ENCODE measurements at regions not wholly inside any gene's neighbourhood (a gene's known extent, or its start where the extent isn't known, plus 50 kb on each side); places are given as distances from the start of the nearest gene placed in this dataset.
A peak's percentile ranks its signal among the peaks of the same experiment; 100 is the strongest.

DNA sequence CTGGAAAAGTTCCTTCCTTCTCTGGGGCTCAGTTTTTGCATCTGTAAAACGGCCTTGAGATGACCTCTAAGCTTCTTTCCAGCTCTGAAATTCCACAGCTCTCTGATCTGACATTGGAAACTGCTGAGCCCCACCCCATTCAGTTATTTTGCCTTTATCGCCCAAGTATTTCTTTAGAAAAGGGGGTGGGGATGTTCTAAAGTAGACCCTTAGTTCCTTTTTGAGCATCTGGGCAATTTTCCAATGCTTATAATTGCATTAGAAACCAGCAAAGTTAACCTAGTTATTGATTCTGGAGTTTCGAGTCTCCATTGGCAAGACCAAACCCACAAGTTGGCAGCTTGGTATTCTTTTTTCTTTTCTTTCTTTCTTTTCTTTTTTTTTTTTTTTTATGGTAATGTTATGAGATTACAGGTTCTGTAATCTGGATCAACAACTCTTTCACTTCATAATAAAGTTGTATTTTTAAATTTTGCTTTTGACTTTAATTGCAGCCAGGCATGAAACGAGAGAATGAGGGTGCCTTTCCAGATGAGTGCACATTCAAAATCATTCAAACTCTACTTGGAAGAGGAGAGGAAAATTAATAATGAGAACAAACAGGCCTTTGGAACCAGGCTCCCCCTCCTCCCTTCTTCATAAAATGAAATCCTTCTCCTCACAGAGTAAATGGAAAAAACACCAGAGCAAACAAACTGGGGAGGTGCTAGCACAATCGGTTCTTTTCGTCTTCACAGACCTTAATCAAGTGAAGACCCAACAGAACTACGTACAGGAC is 76.8 kb upstream of the LRIG1 start:
- Histone ChIP-seq H3K36me3 (no peaks in the 10 kb centered on the region), H3K27me3 (no peaks in the 10 kb centered on the region), H3K4me1 (peaks cover 0 to 10% (median 2%) of the 10 kb centered on the region in 4 donors), H3K27ac (no peak overlapping the region), H3K9me3 (no peaks in the 10 kb centered on the region), H3K4me3 (no peak overlapping the region)
- intact Hi-C loops (cut with DNase I; ENCODE audit: low total_unique reads), result no loop called here
- 79 to 81% methylated on average over 7 of the region's 7 CpGs for WGBS, 2 donors (ENCODE audit: low coverage in 1 of 2)
- in situ Hi-C loops (cut with MboI; ENCODE audit: low pct_ligation_motif_present in 1 of 4, low pct_unique_long_range_greater_than_20kb in 1 of 4, low sequenced_read_pairs in 3 of 4), result no loop called here
- TF ChIP-seq EP300 (IDR thresholded peaks at IDR 0.05; ENCODE audit: low read depth) (no peak), POLR2A (IDR thresholded peaks at IDR 0.05) (no peak), POLR2AphosphoS5 (IDR thresholded peaks at IDR 0.05) (no peak)
- TF ChIP-seq, protein P1, sequence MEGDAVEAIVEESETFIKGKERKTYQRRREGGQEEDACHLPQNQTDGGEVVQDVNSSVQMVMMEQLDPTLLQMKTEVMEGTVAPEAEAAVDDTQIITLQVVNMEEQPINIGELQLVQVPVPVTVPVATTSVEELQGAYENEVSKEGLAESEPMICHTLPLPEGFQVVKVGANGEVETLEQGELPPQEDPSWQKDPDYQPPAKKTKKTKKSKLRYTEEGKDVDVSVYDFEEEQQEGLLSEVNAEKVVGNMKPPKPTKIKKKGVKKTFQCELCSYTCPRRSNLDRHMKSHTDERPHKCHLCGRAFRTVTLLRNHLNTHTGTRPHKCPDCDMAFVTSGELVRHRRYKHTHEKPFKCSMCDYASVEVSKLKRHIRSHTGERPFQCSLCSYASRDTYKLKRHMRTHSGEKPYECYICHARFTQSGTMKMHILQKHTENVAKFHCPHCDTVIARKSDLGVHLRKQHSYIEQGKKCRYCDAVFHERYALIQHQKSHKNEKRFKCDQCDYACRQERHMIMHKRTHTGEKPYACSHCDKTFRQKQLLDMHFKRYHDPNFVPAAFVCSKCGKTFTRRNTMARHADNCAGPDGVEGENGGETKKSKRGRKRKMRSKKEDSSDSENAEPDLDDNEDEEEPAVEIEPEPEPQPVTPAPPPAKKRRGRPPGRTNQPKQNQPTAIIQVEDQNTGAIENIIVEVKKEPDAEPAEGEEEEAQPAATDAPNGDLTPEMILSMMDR (IDR thresholded peaks at IDR 0.05), result no peak
- no peak for DNase-seq

DNA sequence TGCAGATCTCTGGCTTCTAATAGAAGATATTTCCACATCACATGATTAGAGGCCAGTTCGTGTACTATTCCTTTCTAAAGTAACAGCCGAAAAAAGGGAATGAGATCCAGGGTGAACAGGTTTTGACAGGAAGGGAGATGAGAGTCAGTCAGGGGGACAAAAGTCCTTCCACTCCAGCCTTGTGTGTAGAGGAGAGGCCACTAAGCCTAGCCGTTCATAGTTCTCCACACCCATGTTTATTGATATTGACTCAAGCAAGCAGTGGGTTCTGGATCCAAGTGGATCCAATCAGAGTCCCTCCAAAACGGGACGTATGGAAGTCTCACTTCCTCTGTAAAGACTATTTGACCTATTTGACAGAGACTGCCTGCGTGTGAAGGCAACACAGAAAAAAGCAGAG is 80.4 kb upstream of the LRIG1 start:
- H3K4me3 ChIP-seq, result no peak overlapping the region
- TF ChIP-seq, protein P1 (IDR thresholded peaks at IDR 0.05), result no peak
- TF ChIP-seq POLR2A (IDR thresholded peaks at IDR 0.05) (no peak), EP300 (IDR thresholded peaks at IDR 0.05; ENCODE audit: low read depth) (no peak), POLR2AphosphoS5 (IDR thresholded peaks at IDR 0.05) (no peak)
- no peaks in the 10 kb centered on the region for H3K36me3 ChIP-seq
- H3K27me3 ChIP-seq, result no peaks in the 10 kb centered on the region
- H3K4me1 ChIP-seq, result peaks cover 0 to 10% (median 2%) of the 10 kb centered on the region in 4 donors
- in situ Hi-C loops (cut with MboI; ENCODE audit: low pct_ligation_motif_present in 1 of 4, low pct_unique_long_range_greater_than_20kb in 1 of 4, low sequenced_read_pairs in 3 of 4) (no loop called here), intact Hi-C loops (cut with DNase I; ENCODE audit: low total_unique reads) (no loop called here)
- 49 to 80% methylated on average over 2 to 6 of the region's 6 CpGs for WGBS, 2 donors (ENCODE audit: low coverage in 1 of 2)
- no peaks in the 10 kb centered on the region for H3K9me3 ChIP-seq
- no peak overlapping the region for H3K27ac ChIP-seq
- peak; percentile 15 for DNase-seq

DNA sequence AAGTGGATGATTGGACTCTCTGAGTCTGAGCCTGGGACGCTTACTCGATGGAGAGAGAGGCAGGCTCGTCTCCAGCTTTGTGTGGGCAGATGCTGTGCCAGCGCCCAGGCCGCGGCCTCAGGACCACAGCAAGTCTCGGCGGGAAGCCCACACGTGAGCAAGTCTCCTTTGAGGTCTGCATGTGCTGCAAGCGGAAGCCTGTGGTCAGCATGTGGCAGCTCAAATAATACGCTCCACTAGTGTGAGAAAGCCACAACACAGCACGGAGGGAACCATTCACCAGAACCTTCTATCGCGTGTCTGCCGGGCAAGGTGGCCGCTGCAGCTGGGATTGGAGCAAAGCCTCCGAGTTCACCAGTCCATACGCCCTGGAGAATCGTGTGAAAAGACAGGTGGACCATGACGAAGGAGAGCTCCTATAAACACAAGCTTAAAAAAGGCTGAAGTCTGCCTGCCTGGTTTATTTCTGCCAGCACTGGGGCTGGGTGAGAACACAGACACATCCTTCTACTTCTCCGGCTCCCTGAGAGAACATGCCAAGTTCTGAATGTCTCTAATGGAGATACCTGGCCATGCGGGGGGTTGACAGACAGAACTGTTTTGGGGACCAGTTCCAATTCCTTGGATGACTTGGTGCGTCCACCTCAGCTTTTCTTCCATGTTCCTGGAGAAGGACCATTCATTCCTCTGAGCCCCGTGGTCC is 82.0 kb upstream of the LRIG1 start:
- intact Hi-C loops (cut with DNase I; ENCODE audit: low total_unique reads) (no loop called here), in situ Hi-C loops (cut with MboI; ENCODE audit: low pct_ligation_motif_present in 1 of 4, low pct_unique_long_range_greater_than_20kb in 1 of 4, low sequenced_read_pairs in 3 of 4) (no loop called here)
- DNase-seq, result peak; percentile 32
- TF ChIP-seq POLR2AphosphoS5 (IDR thresholded peaks at IDR 0.05) (no peak), EP300 (IDR thresholded peaks at IDR 0.05; ENCODE audit: low read depth) (no peak), POLR2A (IDR thresholded peaks at IDR 0.05) (no peak)
- TF ChIP-seq, protein P1 (IDR thresholded peaks at IDR 0.05), result no peak
- H3K36me3 ChIP-seq, result no peaks in the 10 kb centered on the region
- peaks cover 0 to 10% (median 2%) of the 10 kb centered on the region in 4 donors for H3K4me1 ChIP-seq
- H3K4me3 ChIP-seq, result no peak overlapping the region
- H3K27me3 ChIP-seq, result no peaks in the 10 kb centered on the region
- WGBS, 2 donors (ENCODE audit: low coverage in 1 of 2), result 89% methylated on average over 5 to 24 of the region's 24 CpGs
- no peaks in the 10 kb centered on the region for H3K9me3 ChIP-seq
- H3K27ac ChIP-seq, result no peak overlapping the region

DNA sequence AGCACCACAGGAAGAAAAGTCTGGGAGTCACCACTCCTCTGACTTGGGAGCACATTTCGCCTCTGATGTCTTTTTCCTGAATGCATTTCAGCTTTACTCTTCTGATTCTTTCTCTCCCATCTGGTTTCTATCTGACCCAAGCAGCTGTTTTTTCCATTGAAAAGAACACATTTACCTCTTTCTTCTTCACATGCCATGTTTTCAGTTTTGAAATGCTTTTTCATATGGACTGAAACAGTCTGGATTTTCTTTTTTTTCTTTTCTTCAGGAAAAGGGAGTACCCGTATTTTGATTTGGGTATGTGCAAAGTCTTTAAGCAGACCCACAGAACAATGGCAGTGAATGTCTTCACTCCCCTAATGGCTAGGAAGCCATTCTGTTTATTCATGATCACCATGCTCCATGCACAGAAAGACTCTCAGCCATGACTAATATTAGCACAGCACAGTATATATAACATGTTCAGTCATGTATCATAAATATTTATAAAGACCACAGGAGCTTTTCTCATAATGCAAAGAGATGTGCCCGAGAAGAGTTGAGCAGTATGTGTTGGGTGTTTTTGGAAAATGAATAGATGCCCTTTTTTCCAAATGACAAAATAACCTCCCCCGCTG is 82.7 kb upstream of the LRIG1 start:
- Histone ChIP-seq H3K36me3 (no peaks in the 10 kb centered on the region), H3K4me1 (peaks cover 0 to 10% (median 2%) of the 10 kb centered on the region in 4 donors), H3K27me3 (no peaks in the 10 kb centered on the region), H3K9me3 (no peaks in the 10 kb centered on the region), H3K4me3 (no peak overlapping the region), H3K27ac (no peak overlapping the region)
- TF ChIP-seq POLR2AphosphoS5 (IDR thresholded peaks at IDR 0.05), result no peak
- TF ChIP-seq, protein P1 (IDR thresholded peaks at IDR 0.05), result no peak
- DNase-seq, result no peak
- WGBS, 2 donors (ENCODE audit: low coverage in 1 of 2), result 81 to 86% methylated on average over 2 to 4 of the region's 4 CpGs
- in situ Hi-C loops (cut with MboI; ENCODE audit: low pct_ligation_motif_present in 1 of 4, low pct_unique_long_range_greater_than_20kb in 1 of 4, low sequenced_read_pairs in 3 of 4), result no loop called here
- intact Hi-C loops (cut with DNase I; ENCODE audit: low total_unique reads), result no loop called here

All from transverse colon (tissue), 4 donors.